Neural progenitor cell (in vitro differentiated cells): ENCODE measurements at regions not wholly inside any gene's neighbourhood (a gene's known extent, or its start where the extent isn't known, plus 50 kb on each side); places are given as distances from the start of the nearest gene placed in this dataset.

Experiments
- EZH2phosphoT487 ChIP-seq: fragments of 200-600 bp; sonication (generic); IDR thresholded peaks from 2 replicates; pipeline ENCODE4 v1.6.1; 2017; ENCODE audit warnings: antibody characterized with exemption
- TF ChIP-seq, protein P1 (sequence below): fragments of 200-600 bp; sonication (generic); IDR thresholded peaks from 2 replicates; pipeline ENCODE4 v1.5.1; 2017; ENCODE audit warnings: antibody characterized with exemption, mild to moderate bottlenecking

DNA sequence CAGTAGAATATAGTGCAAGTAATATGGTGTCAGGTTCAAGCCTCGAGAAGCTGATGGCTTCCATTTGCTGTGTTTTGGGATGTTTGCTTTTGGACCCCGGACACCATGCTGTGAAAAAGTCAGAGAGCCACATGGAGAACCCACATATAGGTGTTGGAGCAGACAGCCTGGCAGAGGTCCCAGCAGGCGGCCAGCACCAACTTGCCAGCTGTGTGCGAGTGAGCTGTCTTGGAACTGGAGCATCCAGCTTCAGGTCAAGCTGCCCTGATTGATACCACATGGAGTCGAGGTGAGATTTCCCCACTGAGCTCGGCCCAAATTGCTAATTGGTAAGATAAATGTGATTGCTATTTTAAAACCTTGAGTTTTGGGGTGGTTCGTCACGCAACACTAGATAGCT, 185.7 kb upstream of the TBL1XR1 start:
- TF ChIP-seq, protein P1, sequence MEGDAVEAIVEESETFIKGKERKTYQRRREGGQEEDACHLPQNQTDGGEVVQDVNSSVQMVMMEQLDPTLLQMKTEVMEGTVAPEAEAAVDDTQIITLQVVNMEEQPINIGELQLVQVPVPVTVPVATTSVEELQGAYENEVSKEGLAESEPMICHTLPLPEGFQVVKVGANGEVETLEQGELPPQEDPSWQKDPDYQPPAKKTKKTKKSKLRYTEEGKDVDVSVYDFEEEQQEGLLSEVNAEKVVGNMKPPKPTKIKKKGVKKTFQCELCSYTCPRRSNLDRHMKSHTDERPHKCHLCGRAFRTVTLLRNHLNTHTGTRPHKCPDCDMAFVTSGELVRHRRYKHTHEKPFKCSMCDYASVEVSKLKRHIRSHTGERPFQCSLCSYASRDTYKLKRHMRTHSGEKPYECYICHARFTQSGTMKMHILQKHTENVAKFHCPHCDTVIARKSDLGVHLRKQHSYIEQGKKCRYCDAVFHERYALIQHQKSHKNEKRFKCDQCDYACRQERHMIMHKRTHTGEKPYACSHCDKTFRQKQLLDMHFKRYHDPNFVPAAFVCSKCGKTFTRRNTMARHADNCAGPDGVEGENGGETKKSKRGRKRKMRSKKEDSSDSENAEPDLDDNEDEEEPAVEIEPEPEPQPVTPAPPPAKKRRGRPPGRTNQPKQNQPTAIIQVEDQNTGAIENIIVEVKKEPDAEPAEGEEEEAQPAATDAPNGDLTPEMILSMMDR: no peak
- no peak for TF ChIP-seq EZH2phosphoT487
